CD14-positive monocyte (primary cell): ENCODE measurements at regions not wholly inside any gene's neighbourhood (a gene's known extent, or its start where the extent isn't known, plus 50 kb on each side); places are given as distances from the start of the nearest gene placed in this dataset.
"Not testable (repeated sequence)": the region's sequence is repeated elsewhere in the genome, so short reads cannot be mapped to it uniquely, and the experiment has no call there.

ENCODE experiments used
- DNase-seq, 3 donors: peaks; one replicate each; pipeline ENCODE4 v3.0.0-alpha.2; 2011 to 2022
- H2AFZ ChIP-seq: 2 replicates; pipeline ENCODE4 v1.6.0; 2012; ENCODE audit warnings: mild to moderate bottlenecking, low read depth, low read length, inconsistent platforms; ENCODE audit not compliant: insufficient read depth, poor library complexity, severe bottlenecking
- H3K27ac ChIP-seq, 2 donors: 1 replicate in 1 of 2; 2 replicates in 1 of 2; pipeline ENCODE4 v1.5.1; 2012 to 2013; ENCODE audit warnings: low read length in 2 of 2, control low read depth in 1 of 2, inconsistent platforms in 1 of 2, low read depth in 1 of 2, mild to moderate bottlenecking in 1 of 2
- H3K27me3 ChIP-seq, 2 donors: one replicate each; pipeline versions ENCODE4 v1.6.0 to v1.6.1; 2011 to 2013; ENCODE audit warnings: low read length in 2 of 2; ENCODE audit not compliant: control insufficient read depth in 2 of 2, insufficient read depth in 2 of 2
- H3K36me3 ChIP-seq, 2 donors: replicated peaks in 1 of 2; 1 replicate in 1 of 2; 2 replicates in 1 of 2; pipeline versions ENCODE4 v1.5.1 to v1.6.1; 2012 to 2013; ENCODE audit warnings: low read length in 2 of 2, control low read depth in 1 of 2, inconsistent platforms in 1 of 2, mild to moderate bottlenecking in 1 of 2; ENCODE audit not compliant: insufficient read depth in 2 of 2, control insufficient read depth in 1 of 2
- H3K4me1 ChIP-seq, 2 donors: 1 replicate in 1 of 2; 2 replicates in 1 of 2; pipeline versions ENCODE4 v1.5.1 to v1.6.1; 2012 to 2013; ENCODE audit warnings: low read length in 2 of 2, control low read depth in 1 of 2, inconsistent platforms in 1 of 2, mild to moderate bottlenecking in 1 of 2, moderate library complexity in 1 of 2; ENCODE audit not compliant: insufficient read depth in 2 of 2, control insufficient read depth in 1 of 2
- H3K4me2 ChIP-seq: replicated peaks from 2 replicates; pipeline ENCODE3; 2012; ENCODE audit warnings: low read length, moderate library complexity, mild to moderate bottlenecking; ENCODE audit not compliant: poor library complexity, severe bottlenecking; ENCODE audit errors: extremely low read depth
- H3K4me3 ChIP-seq, 3 experiments: fragments of 200-600 bp in 1 of 3; sonication (generic) in 1 of 3; replicated peaks in 1 of 3; 1 replicate in 2 of 3; 2 replicates in 1 of 3; pipeline ENCODE4 v1.5.1; 2011 to 2013; ENCODE audit warnings: low read length in 3 of 3, mild to moderate bottlenecking in 3 of 3, control low read depth in 2 of 3, low read depth in 2 of 3, inconsistent platforms in 1 of 3, moderate library complexity in 1 of 3
- H3K79me2 ChIP-seq: 2 replicates; pipeline ENCODE4 v1.6.0; 2012; ENCODE audit warnings: mild to moderate bottlenecking, control low read depth, inconsistent platforms, low read length, moderate library complexity; ENCODE audit not compliant: insufficient read depth
- H3K9ac ChIP-seq: 2 replicates; pipeline ENCODE4 v1.6.0; 2017; ENCODE audit warnings: low read length, mild to moderate bottlenecking; ENCODE audit not compliant: insufficient read depth, poor library complexity, severe bottlenecking
- H3K9me3 ChIP-seq, 2 donors: replicated peaks in 1 of 2; 1 replicate in 1 of 2; 2 replicates in 1 of 2; pipeline versions ENCODE4 v1.5.1 to v1.6.1; 2012 to 2013; ENCODE audit warnings: low read length in 2 of 2, control low read depth in 1 of 2; ENCODE audit not compliant: control insufficient read depth in 1 of 2, insufficient read depth in 1 of 2
- H4K20me1 ChIP-seq: 2 replicates; pipeline ENCODE4 v1.6.0; 2012; ENCODE audit warnings: mild to moderate bottlenecking, low read length, control low read depth, moderate library complexity; ENCODE audit not compliant: insufficient read depth
- H3K27ac Mint-ChIP-seq, 7 donors: one replicate each; pipeline ENCODE4 v1.8.0; 2020; ENCODE audit warnings: mild to moderate bottlenecking in 7 of 7, mixed read lengths in 7 of 7, moderate library complexity in 6 of 7, inconsistent platforms in 2 of 7
- H3K27me3 Mint-ChIP-seq, 3 donors: one replicate each; pipeline ENCODE4 v1.8.0; 2021 to 2022; ENCODE audit warnings: low read depth in 3 of 3, mild to moderate bottlenecking in 3 of 3, mixed read lengths in 3 of 3, moderate library complexity in 3 of 3, inconsistent platforms in 1 of 3
- H3K36me3 Mint-ChIP-seq, 2 donors: one replicate each; pipeline ENCODE4 v1.8.0; 2020; ENCODE audit warnings: mixed read lengths in 2 of 2, inconsistent platforms in 1 of 2, mild to moderate bottlenecking in 1 of 2
- H3K4me1 Mint-ChIP-seq: one replicate; pipeline ENCODE4 v1.8.0; 2020; ENCODE audit warnings: mild to moderate bottlenecking, mixed read lengths
- H3K4me3 Mint-ChIP-seq, 2 donors: one replicate each; pipeline ENCODE4 v1.8.0; 2020; ENCODE audit warnings: mild to moderate bottlenecking in 2 of 2, mixed read lengths in 2 of 2, moderate library complexity in 1 of 2
- H3K9me3 Mint-ChIP-seq, 7 donors: one replicate each; pipeline ENCODE4 v1.8.0; 2020 to 2022; ENCODE audit warnings: mixed read lengths in 7 of 7, mild to moderate bottlenecking in 6 of 7, moderate library complexity in 6 of 7, inconsistent platforms in 2 of 7
- CTCF ChIP-seq: fragments of 200-600 bp; IDR thresholded peaks from one replicate; pipeline ENCODE4 v1.8.0; 2022; ENCODE audit warnings: antibody characterized with exemption, mild to moderate bottlenecking
- WGBS: methylation state at CpG from one replicate; pipeline ENCODE4 v1.1.5; 2013; ENCODE audit warnings: missing lambda C conversion rate; ENCODE audit not compliant: insufficient coverage; 5-methylcytosine and 5-hydroxymethylcytosine counted together
- intact Hi-C, 2 donors: fragments of 100-400 bp; cut with micrococcal nuclease; formaldehyde crosslinking; loops; one replicate each; pipeline versions ENCODE4 v1.15.0 to v1.15.1; 2023

- TF ChIP-seq CTCF = no peak
- Histone ChIP-seq H3K4me2 (no peak overlapping the region), H3K36me3 (no peaks in the 10 kb centered on the region), H3K9ac (no peak overlapping the region), H3K9me3 (no peaks in the 10 kb centered on the region), H3K27me3 (no peaks in the 10 kb centered on the region), H2AFZ (no peak overlapping the region), H3K79me2 (no peaks in the 10 kb centered on the region), H3K4me1 (peaks cover 41 to 45% of the 10 kb centered on the region in 2 donors), H4K20me1 (no peaks in the 10 kb centered on the region), H3K4me3 (no peak overlapping the region), H3K27ac (no peak overlapping the region)
- Mint-ChIP-seq H3K4me3 (no peak overlapping the region), H3K36me3 (peaks cover 0 to 5% of the 10 kb centered on the region in 2 donors), H3K27ac (peak overlapping the region in 6 of 7 donors; percentile 3 to 75 (median 46)), H3K4me1 (peaks cover 52% of the 10 kb centered on the region), H3K9me3 (peaks cover 0 to 6% (median 0%) of the 10 kb centered on the region in 7 donors), H3K27me3 (peaks cover 0 to 3% (median 2%) of the 10 kb centered on the region in 3 donors)
- WGBS = 91% methylated on average over 5 of the region's 6 CpGs
- DNase-seq = no peak
- intact Hi-C loops = no loop called here
These were observed 62.9 kb upstream of the PTPN1 start for GRCh38 chr20:50447102-50447804.

- Histone ChIP-seq H3K27me3 (no peaks in the 10 kb centered on the region), H3K4me2 (no peak overlapping the region), H3K9me3 (no peaks in the 10 kb centered on the region), H3K4me1 (peaks cover 43 to 48% of the 10 kb centered on the region in 2 donors), H3K9ac (no peak overlapping the region), H3K27ac (no peak overlapping the region), H3K36me3 (no peaks in the 10 kb centered on the region), H3K4me3 (no peak overlapping the region), H4K20me1 (no peaks in the 10 kb centered on the region), H3K79me2 (no peaks in the 10 kb centered on the region), H2AFZ (no peak overlapping the region)
- Mint-ChIP-seq H3K9me3 (peaks cover 0 to 6% (median 0%) of the 10 kb centered on the region in 7 donors), H3K4me1 (peaks cover 57% of the 10 kb centered on the region), H3K27ac (peak overlapping the region in 3 of 7 donors; percentile 25 to 75 (median 67)), H3K4me3 (no peak overlapping the region), H3K27me3 (peaks cover 0 to 3% (median 2%) of the 10 kb centered on the region in 3 donors), H3K36me3 (peaks cover 0 to 5% of the 10 kb centered on the region in 2 donors)
- intact Hi-C loops = no loop called here
- 87% methylated on average over 2 of the region's 7 CpGs for WGBS
- no peak for TF ChIP-seq CTCF
- no peak for DNase-seq
These were observed 62.4 kb upstream of the PTPN1 start for GRCh38 chr20:50447817-50448216.

GRCh38 chr20:50448625-50449403, 61.4 kb upstream of the PTPN1 start:
- intact Hi-C loops, H3K9me3 Mint-ChIP-seq, H3K36me3 Mint-ChIP-seq, H3K27ac ChIP-seq, H2AFZ ChIP-seq, H3K27me3 ChIP-seq, DNase-seq, H3K79me2 ChIP-seq, H3K4me2 ChIP-seq, H3K27me3 Mint-ChIP-seq, H3K4me3 ChIP-seq, H3K9ac ChIP-seq, H3K4me3 Mint-ChIP-seq, H3K36me3 ChIP-seq, H4K20me1 ChIP-seq, H3K9me3 ChIP-seq: not testable (repeated sequence)
- H3K4me1 ChIP-seq = peaks cover 51 to 56% of the 10 kb centered on the region in 2 donors
- WGBS = 89% methylated on average over 4 of the region's 10 CpGs
- Mint-ChIP-seq H3K4me1 (peaks cover 66% of the 10 kb centered on the region), H3K27ac (peak overlapping the region in 2 of 7 donors; percentile 40 to 41)
